Gastrocnemius medialis (tissue), 4 donors: ENCODE measurements at regions not wholly inside any gene's neighbourhood (a gene's known extent, or its start where the extent isn't known, plus 50 kb on each side); places are given as distances from the start of the nearest gene placed in this dataset.
"Not testable (repeated sequence)": the region's sequence is repeated elsewhere in the genome, so short reads cannot be mapped to it uniquely, and the experiment has no call there.

Source experiments
- POLR2A ChIP-seq, 2 donors: fragments of 450-650 bp; IDR thresholded peaks; one replicate each; pipeline ENCODE4 v1.6.1; 2017; ENCODE audit warnings: antibody characterized with exemption in 2 of 2, mild to moderate bottlenecking in 2 of 2, moderate library complexity in 2 of 2
- TF ChIP-seq, protein P1 (sequence below), 5 experiments: fragments of 450-650 bp in 3 of 5; fragments of 200-600 bp in 2 of 5; sonication (generic) in 2 of 5; IDR thresholded peaks in 4 of 5; conservative IDR thresholded peaks in 1 of 5; 1 replicate in 4 of 5; 2 replicates in 1 of 5; pipeline ENCODE4 v1.5.1; 2016 to 2019; ENCODE audit warnings: antibody characterized with exemption in 5 of 5, mild to moderate bottlenecking in 3 of 5, moderate library complexity in 3 of 5

DNA sequence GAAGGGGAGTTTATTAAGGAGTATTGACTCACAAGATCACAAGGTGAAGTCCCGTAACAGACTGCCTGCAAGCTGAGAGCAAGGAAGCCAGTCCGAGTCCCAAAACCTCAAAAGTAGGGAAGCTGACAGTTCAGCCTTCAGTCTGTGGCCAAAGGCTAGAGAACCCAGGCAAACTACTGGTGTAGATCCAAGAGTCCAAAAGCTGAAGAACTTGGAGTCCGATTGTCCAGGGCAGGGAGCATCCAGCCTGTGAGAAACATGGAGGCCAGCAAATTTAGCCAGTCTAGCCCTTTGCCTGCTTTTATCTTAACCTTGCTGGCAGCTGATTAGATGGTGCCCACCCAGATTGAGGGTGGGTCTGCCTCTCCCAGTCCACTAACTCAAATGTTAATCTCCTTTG lies 621.9 kb upstream of the ITGA1 start:
- TF ChIP-seq, protein P1, sequence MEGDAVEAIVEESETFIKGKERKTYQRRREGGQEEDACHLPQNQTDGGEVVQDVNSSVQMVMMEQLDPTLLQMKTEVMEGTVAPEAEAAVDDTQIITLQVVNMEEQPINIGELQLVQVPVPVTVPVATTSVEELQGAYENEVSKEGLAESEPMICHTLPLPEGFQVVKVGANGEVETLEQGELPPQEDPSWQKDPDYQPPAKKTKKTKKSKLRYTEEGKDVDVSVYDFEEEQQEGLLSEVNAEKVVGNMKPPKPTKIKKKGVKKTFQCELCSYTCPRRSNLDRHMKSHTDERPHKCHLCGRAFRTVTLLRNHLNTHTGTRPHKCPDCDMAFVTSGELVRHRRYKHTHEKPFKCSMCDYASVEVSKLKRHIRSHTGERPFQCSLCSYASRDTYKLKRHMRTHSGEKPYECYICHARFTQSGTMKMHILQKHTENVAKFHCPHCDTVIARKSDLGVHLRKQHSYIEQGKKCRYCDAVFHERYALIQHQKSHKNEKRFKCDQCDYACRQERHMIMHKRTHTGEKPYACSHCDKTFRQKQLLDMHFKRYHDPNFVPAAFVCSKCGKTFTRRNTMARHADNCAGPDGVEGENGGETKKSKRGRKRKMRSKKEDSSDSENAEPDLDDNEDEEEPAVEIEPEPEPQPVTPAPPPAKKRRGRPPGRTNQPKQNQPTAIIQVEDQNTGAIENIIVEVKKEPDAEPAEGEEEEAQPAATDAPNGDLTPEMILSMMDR (IDR thresholded peaks at IDR 0.05 in 4 of 5, conservative IDR thresholded peaks at IDR 0.05 in 1 of 5) = not testable (repeated sequence)
- not testable (repeated sequence) for TF ChIP-seq POLR2A (IDR thresholded peaks at IDR 0.05)
